KOPT-K1 (cell line): ENCODE measurements at regions not wholly inside any gene's neighbourhood (a gene's known extent, or its start where the extent isn't known, plus 50 kb on each side); places are given as distances from the start of the nearest gene placed in this dataset.

Experiments used
- H3K27ac ChIP-seq: fragments of 200-600 bp; sonication (generic); 2 replicates; pipeline ENCODE4 v1.5.1; 2016; ENCODE audit warnings: antibody characterized with exemption, mild to moderate bottlenecking, low read depth, low read length; ENCODE audit not compliant: poor library complexity, severe bottlenecking
- H3K36me3 ChIP-seq: fragments of 200-600 bp; sonication (generic); 2 replicates; pipeline ENCODE4 v1.5.1; 2017; ENCODE audit warnings: antibody characterized with exemption, mild to moderate bottlenecking, low read length, moderate library complexity; ENCODE audit not compliant: insufficient read depth
- H3K9me3 ChIP-seq: fragments of 200-600 bp; sonication (generic); 2 replicates; pipeline ENCODE4 v1.5.1; 2017; ENCODE audit warnings: antibody characterized with exemption, low read length, mild to moderate bottlenecking; ENCODE audit not compliant: insufficient read depth, poor library complexity, severe bottlenecking

DNA sequence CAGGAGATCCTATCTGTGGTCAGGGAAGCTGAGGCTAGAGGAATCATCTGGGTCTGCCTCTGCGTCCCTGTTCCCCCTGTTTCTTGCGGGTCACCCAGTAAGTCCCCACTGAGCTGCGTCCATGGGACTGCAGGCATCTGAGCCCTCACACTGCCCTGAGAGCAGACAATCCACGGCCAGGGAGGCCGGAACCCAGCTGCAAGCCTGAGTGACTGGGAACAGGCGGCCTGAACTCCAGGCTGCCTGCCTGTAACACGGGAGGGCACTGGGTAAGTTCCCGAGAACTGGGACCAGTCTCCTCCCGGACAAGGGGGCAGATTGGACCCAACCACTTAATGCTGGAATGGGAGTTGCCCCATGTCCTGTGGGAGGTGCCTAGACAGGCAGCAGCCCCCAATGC lies 727.4 kb downstream of the BRD1 start:
- H3K36me3 ChIP-seq: no peaks in the 10 kb centered on the region
- no peak overlapping the region for H3K27ac ChIP-seq
- H3K9me3 ChIP-seq: no peaks in the 10 kb centered on the region

DNA sequence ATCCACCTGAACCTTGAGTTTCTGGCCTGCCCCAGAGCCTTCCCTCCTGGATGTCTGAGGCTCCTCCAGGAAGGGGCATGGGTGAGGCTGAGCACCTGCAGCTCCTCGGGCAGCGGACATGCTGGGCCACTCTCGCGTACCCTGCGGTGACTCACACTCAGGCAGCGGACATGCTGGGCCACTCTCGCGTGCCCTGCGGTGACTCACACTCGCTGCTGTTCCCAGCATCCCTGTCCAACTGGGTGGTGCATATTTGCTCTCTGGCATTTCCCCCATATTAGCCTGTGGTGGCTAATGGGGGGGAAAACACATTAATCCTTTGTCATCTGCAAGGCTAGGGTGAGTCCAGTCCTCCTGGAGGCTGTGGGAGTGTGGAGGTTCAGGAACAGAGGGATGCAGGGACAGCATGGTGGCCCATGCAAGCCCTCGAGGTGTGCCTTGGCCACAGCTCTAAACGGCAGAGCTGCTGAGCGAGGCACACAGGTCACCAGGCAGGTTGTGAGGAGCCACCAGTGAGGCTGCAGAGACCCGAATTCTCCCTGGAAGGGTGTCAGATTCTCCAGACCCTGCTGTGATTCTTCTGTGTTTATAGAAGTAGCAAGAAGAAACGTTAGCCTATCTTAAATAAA lies 728.1 kb downstream of the BRD1 start:
- H3K9me3 ChIP-seq: no peaks in the 10 kb centered on the region
- no peak overlapping the region for H3K27ac ChIP-seq
- H3K36me3 ChIP-seq: no peaks in the 10 kb centered on the region

DNA sequence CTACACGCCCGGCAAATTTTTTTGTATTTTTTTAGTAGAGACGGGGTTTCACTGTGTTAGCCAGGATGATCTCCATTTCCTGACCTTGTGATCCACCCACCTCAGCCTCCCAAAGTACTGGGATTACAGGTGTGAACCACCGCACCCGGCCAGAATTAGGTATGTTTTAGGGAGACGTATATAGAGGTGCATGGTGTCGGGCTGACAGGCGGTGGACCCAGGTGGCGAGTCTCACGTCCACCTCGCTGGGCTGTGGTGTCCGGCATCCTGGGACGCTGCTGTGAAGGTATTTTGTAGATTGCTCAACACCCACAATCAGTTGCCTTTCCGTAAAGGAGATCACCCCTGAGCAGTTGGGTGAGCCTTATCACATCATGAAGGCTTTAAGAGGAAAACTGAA lies 728.6 kb downstream of the BRD1 start:
- Histone ChIP-seq H3K27ac (no peak overlapping the region), H3K9me3 (no peaks in the 10 kb centered on the region), H3K36me3 (no peaks in the 10 kb centered on the region)

DNA sequence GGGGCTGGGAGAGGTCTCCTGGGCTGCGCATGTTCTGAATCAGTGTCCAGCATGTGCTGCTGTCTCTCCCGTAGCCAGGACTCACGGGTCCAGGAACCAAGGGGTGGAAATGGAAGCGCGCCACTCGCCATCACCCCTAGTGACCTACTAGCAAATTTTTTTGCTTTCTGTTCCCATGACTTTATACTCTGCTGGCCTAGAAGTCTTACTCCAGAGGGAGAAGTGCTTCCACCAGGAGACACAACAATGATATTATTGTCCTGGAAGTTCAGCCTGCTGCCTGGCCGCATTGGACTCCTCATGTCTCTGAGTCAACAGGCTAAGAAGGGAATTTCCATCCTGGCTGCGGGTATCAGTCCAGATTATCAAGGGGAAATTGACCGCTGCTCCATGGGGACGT lies 729.7 kb downstream of the BRD1 start:
- Histone ChIP-seq H3K27ac (no peak overlapping the region), H3K9me3 (no peaks in the 10 kb centered on the region), H3K36me3 (no peaks in the 10 kb centered on the region)

DNA sequence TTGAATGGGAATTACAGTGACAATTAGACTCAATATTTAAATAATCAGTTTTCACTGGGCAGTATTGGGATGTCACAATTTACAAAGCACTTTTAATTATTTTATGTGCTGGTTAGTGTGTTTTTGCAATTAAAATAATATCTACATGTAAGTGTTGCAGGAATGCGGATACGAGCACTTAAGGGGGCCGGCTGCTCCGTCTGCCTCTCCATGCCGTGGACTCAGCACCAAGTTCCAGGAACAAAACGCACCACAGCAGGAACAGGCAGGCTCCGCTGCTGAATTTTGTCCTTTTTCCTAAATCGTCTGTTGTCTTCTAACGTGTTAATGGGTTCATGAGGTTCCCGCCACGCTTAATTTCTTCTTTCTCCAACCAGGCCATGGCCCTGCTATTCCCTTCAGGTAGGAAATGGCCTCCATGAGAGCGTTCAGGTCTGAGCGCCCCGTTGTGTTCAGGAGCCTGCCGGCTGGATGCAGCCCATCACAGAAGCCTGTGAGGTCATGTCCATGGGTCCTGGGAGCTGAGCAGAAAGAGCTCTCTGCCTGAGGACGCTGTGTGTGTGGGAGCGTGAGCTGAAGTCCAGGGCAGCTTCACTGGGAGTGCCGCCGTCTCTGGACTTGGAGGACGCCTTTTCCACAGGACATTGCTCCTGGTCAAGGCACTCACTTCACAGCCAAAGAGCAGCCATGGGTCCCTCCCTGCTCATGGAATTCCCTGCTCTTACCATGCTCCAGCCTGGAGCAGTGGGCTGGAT lies 730.3 kb downstream of the BRD1 start:
- H3K27ac ChIP-seq: no peak overlapping the region
- no peaks in the 10 kb centered on the region for H3K36me3 ChIP-seq
- H3K9me3 ChIP-seq: no peaks in the 10 kb centered on the region

DNA sequence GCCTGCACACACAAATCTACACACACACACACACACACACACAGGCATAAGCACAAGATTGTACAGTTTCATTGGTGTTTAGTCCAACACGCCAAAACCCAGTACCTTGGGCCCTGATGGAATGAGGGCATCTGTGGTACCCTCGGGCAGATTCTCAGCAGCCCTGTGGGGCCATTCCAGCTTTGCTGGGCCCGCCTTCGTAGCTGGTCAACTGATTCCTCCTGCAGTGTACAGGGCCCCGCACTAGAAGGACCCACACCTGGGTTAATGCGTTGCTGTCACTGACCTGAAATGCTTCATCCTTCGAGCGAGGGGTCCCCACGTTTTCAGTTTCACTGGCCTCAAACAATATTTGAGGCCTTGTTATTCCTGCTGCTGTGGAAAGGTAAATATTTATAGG lies 731.2 kb downstream of the BRD1 start:
- Histone ChIP-seq H3K9me3 (no peaks in the 10 kb centered on the region), H3K36me3 (no peaks in the 10 kb centered on the region), H3K27ac (no peak overlapping the region)

DNA sequence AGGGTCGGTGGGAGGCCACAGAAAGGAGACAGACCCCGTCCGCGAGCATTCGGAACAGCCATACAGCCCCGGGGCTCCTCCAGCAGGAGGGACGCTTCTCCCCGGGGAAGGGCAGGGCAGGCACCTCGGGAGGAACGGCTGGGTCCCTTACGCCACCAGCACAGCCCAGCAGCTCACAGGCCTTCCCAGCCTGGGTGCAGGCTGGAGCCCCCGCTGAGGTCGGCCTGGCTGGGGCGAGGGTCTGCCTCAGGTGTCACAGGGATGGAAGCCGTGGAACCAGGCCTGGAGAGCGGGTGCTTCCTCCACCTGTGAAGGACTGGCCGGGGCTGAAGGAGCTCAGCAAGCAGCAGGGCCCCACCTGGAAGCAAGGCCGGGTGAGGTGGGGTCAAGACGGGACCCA lies 732.3 kb downstream of the BRD1 start:
- no peaks in the 10 kb centered on the region for H3K36me3 ChIP-seq
- H3K9me3 ChIP-seq: no peaks in the 10 kb centered on the region
- no peak overlapping the region for H3K27ac ChIP-seq

DNA sequence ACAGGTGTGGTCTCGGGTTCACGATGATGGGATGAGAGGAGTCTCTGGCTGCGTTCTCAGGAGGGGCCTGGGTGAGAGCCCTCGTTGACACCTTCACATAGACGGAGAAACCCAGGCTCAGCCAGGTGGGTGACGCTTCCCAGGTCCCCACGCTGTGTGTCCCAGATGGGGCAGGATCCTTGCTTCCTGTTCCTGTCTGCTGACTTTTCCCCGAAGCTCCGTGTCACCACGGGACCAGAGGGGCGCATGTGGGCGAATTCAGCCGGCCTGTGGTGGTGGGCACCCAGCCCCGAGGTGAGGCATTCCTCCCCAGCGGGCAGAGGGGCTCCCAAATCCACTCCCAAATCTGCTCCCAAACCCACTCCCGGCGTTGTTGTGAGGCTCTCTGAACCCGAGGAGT lies 732.8 kb downstream of the BRD1 start:
- no peaks in the 10 kb centered on the region for H3K9me3 ChIP-seq
- no peaks in the 10 kb centered on the region for H3K36me3 ChIP-seq
- H3K27ac ChIP-seq: no peak overlapping the region

DNA sequence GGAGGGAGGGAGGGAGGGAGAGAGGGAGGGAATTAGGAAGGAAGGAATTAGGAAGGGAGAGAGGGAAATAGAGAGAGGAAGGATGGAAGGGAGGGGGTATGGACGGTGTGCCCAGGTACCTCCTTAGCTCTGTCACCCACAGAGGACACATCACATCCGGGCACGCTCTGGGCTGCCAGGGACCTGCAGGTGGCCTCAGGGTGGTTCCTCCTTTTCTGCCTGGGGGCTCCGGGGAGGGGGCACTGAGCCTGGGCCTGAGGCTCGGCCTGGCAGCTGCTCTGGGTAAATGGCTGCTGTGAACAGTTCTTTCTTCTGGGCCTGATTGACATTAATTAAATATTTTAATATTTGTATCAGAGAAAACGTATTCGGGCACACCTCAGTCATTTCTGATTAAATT lies 733.5 kb downstream of the BRD1 start:
- no peaks in the 10 kb centered on the region for H3K9me3 ChIP-seq
- no peaks in the 10 kb centered on the region for H3K36me3 ChIP-seq
- no peak overlapping the region for H3K27ac ChIP-seq

DNA sequence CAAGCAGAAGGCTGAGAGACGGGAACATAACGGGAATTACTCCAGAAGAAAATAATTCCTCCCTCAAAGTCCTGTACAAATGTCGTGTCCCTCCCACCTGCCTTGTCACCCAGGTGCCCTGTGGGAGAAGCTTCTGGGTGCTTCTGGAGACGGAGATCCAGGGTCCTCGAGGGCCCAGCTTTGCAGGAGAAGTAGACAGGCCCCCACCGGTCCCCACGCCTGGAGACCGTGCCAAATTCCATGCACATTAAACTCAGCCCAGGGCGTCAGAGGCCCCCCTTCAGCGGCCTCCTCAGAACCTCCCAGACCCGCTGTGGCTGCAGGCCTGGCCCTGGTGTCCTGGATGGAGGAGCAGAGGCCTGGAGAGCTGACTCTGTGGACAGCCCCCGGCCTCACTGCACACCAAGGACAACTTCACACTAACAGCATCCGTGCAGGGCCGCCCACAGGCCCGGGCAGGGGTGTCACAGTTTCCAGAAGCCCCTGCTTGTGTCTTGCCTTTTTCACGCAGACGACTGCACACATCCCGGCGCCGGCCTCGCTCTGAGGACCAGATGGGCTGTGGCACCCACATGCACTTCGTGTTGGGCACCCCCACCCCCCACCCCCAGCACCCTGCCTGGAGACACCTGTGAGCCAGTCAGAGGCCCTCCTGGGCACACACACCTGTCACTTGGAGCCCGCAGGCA lies 734.3 kb downstream of the BRD1 start:
- H3K27ac ChIP-seq: no peak overlapping the region
- H3K9me3 ChIP-seq: no peaks in the 10 kb centered on the region
- H3K36me3 ChIP-seq: no peaks in the 10 kb centered on the region

DNA sequence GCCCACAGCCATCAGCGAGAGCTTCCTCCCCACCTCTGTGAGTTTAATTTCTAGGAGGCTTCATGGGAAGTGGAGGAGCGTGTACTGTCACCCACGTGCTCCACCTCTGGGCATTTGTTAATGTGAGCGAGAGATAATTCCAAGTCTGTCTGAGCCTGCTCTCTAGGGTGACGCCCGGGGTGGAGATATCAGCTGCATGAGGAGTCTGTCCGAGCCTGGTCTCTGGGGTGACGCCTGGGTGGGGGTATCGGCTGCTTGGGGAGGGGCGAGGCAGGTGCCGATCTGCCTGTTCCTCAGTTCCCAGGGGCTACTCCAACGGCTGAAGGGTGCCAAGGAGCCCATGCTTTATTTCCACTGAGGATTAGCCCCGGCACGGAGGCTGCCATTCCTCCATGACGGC lies 735.0 kb downstream of the BRD1 start:
- Histone ChIP-seq H3K9me3 (no peaks in the 10 kb centered on the region), H3K27ac (no peak overlapping the region), H3K36me3 (no peaks in the 10 kb centered on the region)

DNA sequence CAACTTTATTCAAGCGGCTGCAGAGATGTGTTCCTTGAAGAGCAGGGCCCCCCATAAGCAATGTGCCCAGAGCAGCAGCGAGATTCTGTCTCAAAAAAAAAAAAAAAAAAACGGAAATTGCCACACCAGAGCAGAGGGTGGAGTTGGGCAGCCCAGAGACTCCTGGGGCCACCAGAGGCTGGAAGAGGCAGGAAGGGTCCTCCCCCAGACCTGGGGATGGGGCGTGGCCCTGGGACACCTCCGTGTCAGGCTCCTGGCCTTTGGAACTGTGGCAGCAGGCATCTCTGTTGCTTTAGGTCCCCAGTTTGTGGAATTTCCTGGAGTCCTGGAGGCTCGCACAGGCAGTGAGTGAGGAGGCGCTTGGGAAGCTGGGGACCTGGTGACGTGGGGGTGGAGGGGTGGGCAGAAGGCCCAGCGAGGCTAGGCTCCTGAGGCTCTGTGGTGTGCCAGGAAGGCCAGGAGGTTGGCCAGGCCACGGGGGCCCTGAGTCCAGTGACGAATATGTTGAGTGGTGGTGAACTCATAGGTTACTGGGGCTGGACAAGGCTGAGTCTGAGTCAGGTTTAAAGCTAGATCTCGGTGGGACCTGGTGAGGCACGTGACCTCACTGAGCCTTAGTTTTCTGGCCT lies 735.6 kb downstream of the BRD1 start:
- H3K36me3 ChIP-seq: no peaks in the 10 kb centered on the region
- no peak overlapping the region for H3K27ac ChIP-seq
- H3K9me3 ChIP-seq: no peaks in the 10 kb centered on the region

DNA sequence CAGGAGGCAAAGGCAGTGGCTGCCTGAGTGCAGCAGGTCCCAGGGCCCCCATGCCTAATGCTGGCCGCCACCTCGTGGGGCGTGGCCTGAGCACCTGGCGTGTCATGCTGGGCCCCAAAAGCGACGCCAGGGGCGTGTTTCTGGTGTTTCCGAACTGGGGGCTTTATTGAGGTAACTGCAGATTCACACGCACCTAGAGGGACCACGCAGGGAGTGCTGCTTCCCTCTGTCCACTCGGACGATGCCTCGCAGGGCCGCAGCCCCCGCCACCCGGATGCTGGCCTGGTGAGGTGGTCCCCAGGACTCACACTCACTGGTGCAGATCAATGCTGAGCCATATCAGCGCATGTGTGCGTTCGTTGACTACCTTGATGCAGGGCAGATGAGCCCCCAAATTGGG lies 736.2 kb downstream of the BRD1 start:
- no peak overlapping the region for H3K27ac ChIP-seq
- H3K36me3 ChIP-seq: no peaks in the 10 kb centered on the region
- no peaks in the 10 kb centered on the region for H3K9me3 ChIP-seq

DNA sequence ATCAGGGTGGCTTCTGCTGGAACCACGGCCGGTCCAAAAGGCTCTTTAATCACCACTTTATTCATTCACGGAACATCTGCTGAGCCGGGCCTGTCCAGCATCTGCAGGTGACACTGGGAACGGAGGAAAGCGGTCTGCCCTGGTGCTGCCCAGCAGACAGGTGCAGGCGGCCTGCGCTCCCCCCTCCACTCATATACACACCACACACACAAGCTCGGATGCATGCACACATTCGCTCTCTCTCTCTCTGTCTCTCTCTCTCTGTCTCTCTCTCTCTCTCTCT lies 736.9 kb downstream of the BRD1 start:
- Histone ChIP-seq H3K9me3 (no peaks in the 10 kb centered on the region), H3K36me3 (no peaks in the 10 kb centered on the region), H3K27ac (no peak overlapping the region)

DNA sequence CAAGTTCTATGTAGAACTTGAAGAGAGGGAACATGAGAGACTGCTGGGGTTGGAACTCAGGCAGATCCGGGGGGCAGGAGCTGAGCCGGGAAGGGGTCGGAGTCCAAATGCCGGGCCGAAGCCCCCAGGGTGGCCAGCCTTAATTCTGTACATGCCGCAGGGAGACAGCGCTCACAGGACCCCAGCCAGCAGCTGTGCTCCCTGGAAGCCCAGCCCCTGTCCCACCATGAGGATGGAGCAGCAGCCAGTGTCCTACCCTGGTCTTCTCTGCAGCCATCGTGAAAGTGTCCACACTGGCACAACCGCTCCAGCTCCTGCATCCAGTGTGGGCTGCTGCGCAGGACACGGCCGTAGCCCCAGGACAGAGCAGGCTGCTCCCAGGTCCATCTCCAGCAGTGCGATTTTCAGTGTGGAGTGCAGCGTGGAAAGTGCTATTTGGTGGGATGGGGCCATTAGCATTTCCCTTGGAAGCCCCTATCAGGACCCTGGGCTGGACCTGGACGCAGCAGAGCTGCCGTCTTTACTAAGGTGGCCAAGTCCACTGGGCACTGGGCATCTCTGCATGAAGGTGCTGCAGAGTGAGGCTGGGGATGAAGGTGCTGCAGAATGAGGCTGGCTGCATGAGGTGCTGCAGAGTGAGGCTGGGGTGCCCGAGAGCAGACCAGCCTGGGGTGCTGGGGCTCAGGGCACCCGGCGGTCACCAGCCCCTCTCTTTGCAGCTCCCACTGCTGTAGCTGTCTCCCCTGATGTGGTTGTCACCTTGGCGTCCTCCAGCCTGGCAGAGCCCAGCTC lies 737.4 kb downstream of the BRD1 start:
- no peaks in the 10 kb centered on the region for H3K36me3 ChIP-seq
- no peak overlapping the region for H3K27ac ChIP-seq
- H3K9me3 ChIP-seq: no peaks in the 10 kb centered on the region
